ENCODE measurements at regions not wholly inside any gene's neighbourhood (a gene's known extent, or its start where the extent isn't known, plus 50 kb on each side); places are given as distances from the start of the nearest gene placed in this dataset.
"Not testable (repeated sequence)": the region's sequence is repeated elsewhere in the genome, so short reads cannot be mapped to it uniquely, and the experiment has no call there.

GRCh38 chr1:229886636-229887035 lies 180.4 kb upstream of the GALNT2 start:
- no peak for DNase-seq (ENCODE audit: low read depth)

- DNase-seq (ENCODE audit: low read depth) = no peak
Measured at GRCh38 chr1:229887043-229887822, 179.8 kb upstream of the GALNT2 start.

- DNase-seq (ENCODE audit: low read depth) = no peak
Measured at GRCh38 chr1:229888157-229888556, 178.9 kb upstream of the GALNT2 start.

- DNase-seq (ENCODE audit: low read depth) = no peak
Measured at GRCh38 chr1:229888561-229889001, 178.5 kb upstream of the GALNT2 start.

- no peak for DNase-seq (ENCODE audit: low read depth)
Measured at GRCh38 chr1:229889031-229889517, 178.0 kb upstream of the GALNT2 start.

GRCh38 chr1:229891227-229891626 lies 175.8 kb upstream of the GALNT2 start:
- no peak for DNase-seq (ENCODE audit: low read depth)

GRCh38 chr1:229892515-229893117 lies 174.4 kb upstream of the GALNT2 start:
- no peak for DNase-seq (ENCODE audit: low read depth)

GRCh38 chr1:229893762-229894444 lies 173.1 kb upstream of the GALNT2 start:
- DNase-seq (ENCODE audit: low read depth) = no peak

GRCh38 chr1:229894532-229894931 lies 172.5 kb upstream of the GALNT2 start:
- no peak for DNase-seq (ENCODE audit: low read depth)

GRCh38 chr1:229895605-229896004 lies 171.4 kb upstream of the GALNT2 start:
- DNase-seq (ENCODE audit: low read depth) = no peak

GRCh38 chr1:229896306-229896705 lies 170.7 kb upstream of the GALNT2 start:
- no peak for DNase-seq (ENCODE audit: low read depth)

- DNase-seq (ENCODE audit: low read depth) = no peak
Measured at GRCh38 chr1:229896861-229897260, 170.2 kb upstream of the GALNT2 start.

- no peak for DNase-seq (ENCODE audit: low read depth)
Measured at GRCh38 chr1:229897501-229897900, 169.5 kb upstream of the GALNT2 start.

GRCh38 chr1:229900220-229900619 lies 166.8 kb upstream of the GALNT2 start:
- no peak for DNase-seq (ENCODE audit: low read depth)

GRCh38 chr1:229905031-229905545 lies 161.9 kb upstream of the GALNT2 start:
- DNase-seq (ENCODE audit: low read depth) = no peak

- DNase-seq (ENCODE audit: low read depth) = no peak
Measured at GRCh38 chr1:229905652-229906051, 161.4 kb upstream of the GALNT2 start.

- no peak for DNase-seq (ENCODE audit: low read depth)
Measured at GRCh38 chr1:229907884-229908638, 159.0 kb upstream of the GALNT2 start.

- no peak for DNase-seq (ENCODE audit: low read depth)
Measured at GRCh38 chr1:229908689-229909088, 158.3 kb upstream of the GALNT2 start.

- DNase-seq (ENCODE audit: low read depth) = no peak
Measured at GRCh38 chr1:229913489-229913888, 153.5 kb upstream of the GALNT2 start.

- not testable (repeated sequence) for DNase-seq (ENCODE audit: low read depth)
Measured at GRCh38 chr1:229919488-229919887, 147.6 kb upstream of the GALNT2 start.

- no peak for DNase-seq (ENCODE audit: low read depth)
Measured at GRCh38 chr1:229920683-229921082, 146.4 kb upstream of the GALNT2 start.

- DNase-seq (ENCODE audit: low read depth) = no peak
Measured at GRCh38 chr1:229922249-229922648, 144.8 kb upstream of the GALNT2 start.
